ENCODE measurements at regions not wholly inside any gene's neighbourhood (a gene's known extent, or its start where the extent isn't known, plus 50 kb on each side); places are given as distances from the start of the nearest gene placed in this dataset.

DNA sequence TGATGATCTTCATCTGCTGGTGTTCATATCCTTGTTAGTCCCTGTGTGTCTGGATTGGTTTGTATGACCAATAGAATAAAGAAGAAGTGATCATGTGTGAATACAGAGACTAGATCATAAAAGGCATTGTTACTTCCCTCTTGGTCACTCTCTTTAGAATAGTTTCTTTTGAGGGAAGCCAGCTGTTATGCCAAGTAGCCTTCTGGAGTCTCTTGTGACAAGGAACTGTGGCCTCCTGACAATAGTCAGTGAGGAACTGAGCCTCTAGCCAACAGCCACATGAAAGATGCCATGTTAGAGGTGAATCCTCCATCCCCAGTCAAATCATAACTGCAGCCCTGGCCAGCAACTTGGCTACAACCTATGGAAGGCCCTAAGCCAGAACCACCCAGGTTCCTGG, 63.0 kb upstream of the SMAD3 start:
- Histone ChIP-seq H3K4me2 (ENCODE audit: low read length) (no peak overlapping the region), H3K36me3 (ENCODE audit: control insufficient read depth, insufficient read depth, low read length) (no peaks in the 10 kb centered on the region), H3K9ac (no peak overlapping the region), H3K4me3 (ENCODE audit: low read depth, low read length) (no peak overlapping the region), H3K79me2 (no peaks in the 10 kb centered on the region), H3K4me1 (no peaks in the 10 kb centered on the region), H3K9me3 (ENCODE audit: control insufficient read depth, low read length) (no peaks in the 10 kb centered on the region), H3K27me3 (ENCODE audit: control insufficient read depth, insufficient read depth, low read length) (no peaks in the 10 kb centered on the region), H3K27ac (no peak overlapping the region), H2AFZ (no peak overlapping the region)
- TF ChIP-seq, protein P1, sequence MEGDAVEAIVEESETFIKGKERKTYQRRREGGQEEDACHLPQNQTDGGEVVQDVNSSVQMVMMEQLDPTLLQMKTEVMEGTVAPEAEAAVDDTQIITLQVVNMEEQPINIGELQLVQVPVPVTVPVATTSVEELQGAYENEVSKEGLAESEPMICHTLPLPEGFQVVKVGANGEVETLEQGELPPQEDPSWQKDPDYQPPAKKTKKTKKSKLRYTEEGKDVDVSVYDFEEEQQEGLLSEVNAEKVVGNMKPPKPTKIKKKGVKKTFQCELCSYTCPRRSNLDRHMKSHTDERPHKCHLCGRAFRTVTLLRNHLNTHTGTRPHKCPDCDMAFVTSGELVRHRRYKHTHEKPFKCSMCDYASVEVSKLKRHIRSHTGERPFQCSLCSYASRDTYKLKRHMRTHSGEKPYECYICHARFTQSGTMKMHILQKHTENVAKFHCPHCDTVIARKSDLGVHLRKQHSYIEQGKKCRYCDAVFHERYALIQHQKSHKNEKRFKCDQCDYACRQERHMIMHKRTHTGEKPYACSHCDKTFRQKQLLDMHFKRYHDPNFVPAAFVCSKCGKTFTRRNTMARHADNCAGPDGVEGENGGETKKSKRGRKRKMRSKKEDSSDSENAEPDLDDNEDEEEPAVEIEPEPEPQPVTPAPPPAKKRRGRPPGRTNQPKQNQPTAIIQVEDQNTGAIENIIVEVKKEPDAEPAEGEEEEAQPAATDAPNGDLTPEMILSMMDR (IDR thresholded peaks at IDR 0.05): no peak

DNA sequence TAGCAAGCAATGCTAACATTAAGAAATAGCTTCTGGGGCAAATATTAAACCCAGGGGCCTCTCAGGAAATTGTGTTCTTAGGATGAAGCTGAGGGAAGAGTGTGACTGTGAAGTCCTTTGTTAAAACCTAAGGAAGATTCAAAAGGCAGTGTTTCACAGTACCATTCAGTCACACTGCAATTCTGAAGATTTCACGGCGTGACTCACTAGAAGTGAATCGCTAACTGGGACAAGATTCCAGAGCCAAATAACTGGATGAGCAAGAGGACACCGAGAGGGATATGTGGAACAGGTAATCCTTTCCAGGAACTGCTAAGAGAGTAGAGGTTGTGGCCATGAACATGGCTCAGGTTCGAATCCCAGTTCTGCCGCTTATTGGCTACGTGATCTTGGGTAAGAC, 61.8 kb upstream of the SMAD3 start:
- Histone ChIP-seq H3K79me2 (no peaks in the 10 kb centered on the region), H3K4me3 (ENCODE audit: low read depth, low read length) (no peak overlapping the region), H3K9ac (no peak overlapping the region), H3K27ac (no peak overlapping the region), H2AFZ (no peak overlapping the region), H3K4me2 (ENCODE audit: low read length) (no peak overlapping the region), H3K9me3 (ENCODE audit: control insufficient read depth, low read length) (no peaks in the 10 kb centered on the region), H3K36me3 (ENCODE audit: control insufficient read depth, insufficient read depth, low read length) (no peaks in the 10 kb centered on the region), H3K4me1 (no peaks in the 10 kb centered on the region), H3K27me3 (ENCODE audit: control insufficient read depth, insufficient read depth, low read length) (no peaks in the 10 kb centered on the region)
- TF ChIP-seq, protein P1 (IDR thresholded peaks at IDR 0.05): no peak

GRCh38 chr15:67004142-67004541, 61.3 kb upstream of the SMAD3 start:
- Histone ChIP-seq H3K9me3 (ENCODE audit: control insufficient read depth, low read length) (no peaks in the 10 kb centered on the region), H3K4me2 (ENCODE audit: low read length) (no peak overlapping the region), H3K27me3 (ENCODE audit: control insufficient read depth, insufficient read depth, low read length) (no peaks in the 10 kb centered on the region), H3K36me3 (ENCODE audit: control insufficient read depth, insufficient read depth, low read length) (no peaks in the 10 kb centered on the region), H3K4me1 (no peaks in the 10 kb centered on the region), H3K4me3 (ENCODE audit: low read depth, low read length) (no peak overlapping the region), H3K79me2 (no peaks in the 10 kb centered on the region), H3K9ac (no peak overlapping the region), H2AFZ (no peak overlapping the region), H3K27ac (no peak overlapping the region)
- TF ChIP-seq, protein P1 (IDR thresholded peaks at IDR 0.05): no peak

DNA sequence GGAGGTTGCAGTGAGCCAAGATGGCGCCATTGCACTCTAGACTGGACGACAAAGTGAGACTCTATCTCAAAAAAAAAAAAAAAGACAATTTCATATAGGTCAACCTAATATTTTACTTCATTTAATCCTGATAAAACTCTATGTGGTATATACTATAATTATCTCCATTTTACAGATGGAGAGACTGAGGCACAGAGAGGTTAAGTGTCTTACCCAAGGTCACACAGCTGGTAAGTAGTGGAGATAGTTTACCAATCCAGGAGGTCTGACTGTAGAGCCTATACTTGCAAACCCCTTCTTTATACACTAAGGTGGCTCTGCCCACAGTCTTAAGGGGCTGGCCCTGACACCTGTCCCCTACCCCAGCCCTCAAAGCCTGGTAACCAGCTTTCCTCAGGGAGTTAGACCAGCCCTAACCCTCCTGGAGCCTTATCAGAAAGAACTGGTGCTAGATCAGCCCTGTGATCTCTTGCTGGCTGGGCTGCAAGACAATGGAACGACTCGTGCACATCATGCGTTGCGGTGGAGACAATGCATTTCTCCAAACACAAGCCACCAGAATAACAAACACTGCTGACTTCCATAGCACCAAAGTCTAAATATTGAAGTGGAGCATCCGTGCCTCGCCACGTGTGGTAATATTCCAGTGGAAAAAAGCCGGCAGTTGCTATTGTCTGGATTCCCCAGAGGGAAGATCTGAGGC, 60.0 kb upstream of the SMAD3 start:
- TF ChIP-seq, protein P1 (IDR thresholded peaks at IDR 0.05): no peak
- no peak overlapping the region for H3K4me3 ChIP-seq (ENCODE audit: low read depth, low read length)
- H3K4me2 ChIP-seq (ENCODE audit: low read length): no peak overlapping the region

More for the DNA sequence above, 60.0 kb upstream of the SMAD3 start:
- Histone ChIP-seq H3K79me2 (no peaks in the 10 kb centered on the region), H2AFZ (no peak overlapping the region), H3K36me3 (ENCODE audit: control insufficient read depth, insufficient read depth, low read length) (no peaks in the 10 kb centered on the region), H3K9ac (no peak overlapping the region), H3K4me1 (no peaks in the 10 kb centered on the region), H3K27ac (no peak overlapping the region), H3K9me3 (ENCODE audit: control insufficient read depth, low read length) (no peaks in the 10 kb centered on the region), H3K27me3 (ENCODE audit: control insufficient read depth, insufficient read depth, low read length) (no peaks in the 10 kb centered on the region)
